Activated CD4-positive, alpha-beta T cell treated with anti-CD3 and anti-CD28 coated beads for 48 hours (primary cell): ENCODE measurements at regions not wholly inside any gene's neighbourhood (a gene's known extent, or its start where the extent isn't known, plus 50 kb on each side); places are given as distances from the start of the nearest gene placed in this dataset.
"Not testable (repeated sequence)": the region's sequence is repeated elsewhere in the genome, so short reads cannot be mapped to it uniquely, and the experiment has no call there.

Experiments
- DNase-seq: peaks from one replicate; pipeline ENCODE4 v3.0.0-alpha.2; 2020

DNA sequence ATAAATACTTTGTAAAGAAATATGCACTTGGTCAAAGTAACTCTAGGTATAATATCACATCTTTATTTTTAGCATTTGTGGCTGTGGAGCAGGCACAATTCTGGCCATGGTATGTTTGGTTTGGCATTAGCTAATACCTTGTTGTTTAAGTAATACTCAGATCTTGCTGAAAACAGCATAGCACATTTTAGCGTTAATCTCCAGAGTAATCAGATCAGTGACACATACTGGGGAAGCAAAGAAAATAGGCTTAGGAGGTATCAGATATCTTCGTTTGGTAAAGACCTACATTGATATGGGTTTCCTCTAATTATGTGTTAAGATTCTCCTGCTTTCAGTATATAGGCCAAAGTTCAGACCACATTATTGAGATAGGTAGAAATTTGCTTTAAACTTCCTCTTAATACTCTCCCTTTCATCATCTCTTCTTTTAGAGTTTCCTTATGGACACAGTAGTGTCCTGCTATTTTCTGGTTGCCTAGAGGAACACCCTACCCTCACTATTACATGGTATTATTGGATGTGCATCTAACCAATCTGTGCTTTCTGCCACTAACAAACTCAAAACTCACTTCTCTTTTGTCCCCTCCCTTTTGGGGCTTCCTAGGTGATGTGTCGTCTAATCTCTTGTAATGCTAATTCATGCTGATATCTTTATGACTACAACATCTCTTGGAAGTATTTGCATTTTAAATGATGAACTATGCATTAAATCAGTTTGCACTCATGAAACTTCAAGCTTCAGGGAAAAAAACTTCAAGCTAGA, 437.3 kb upstream of the ADAMTSL1 start:
- no peak for DNase-seq

DNA sequence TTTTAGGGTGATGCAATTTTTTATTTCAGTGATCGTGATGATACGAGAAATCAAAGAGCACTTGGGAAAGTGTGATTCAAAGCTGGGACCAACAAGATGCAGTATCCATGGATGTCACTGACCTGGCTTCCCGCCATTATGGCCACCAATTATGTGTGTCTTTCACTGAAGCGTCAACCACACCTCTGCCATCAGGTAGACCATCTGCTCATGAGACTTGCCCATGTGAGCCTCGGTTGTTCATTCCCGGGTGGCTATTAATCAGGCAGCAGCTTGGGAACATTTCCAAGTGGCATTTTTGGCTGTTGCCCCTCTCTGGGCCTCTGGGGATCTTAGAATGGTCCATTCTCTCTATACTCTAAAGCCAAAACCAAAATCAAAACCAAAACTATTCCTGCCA, 436.0 kb upstream of the ADAMTSL1 start:
- no peak for DNase-seq

DNA sequence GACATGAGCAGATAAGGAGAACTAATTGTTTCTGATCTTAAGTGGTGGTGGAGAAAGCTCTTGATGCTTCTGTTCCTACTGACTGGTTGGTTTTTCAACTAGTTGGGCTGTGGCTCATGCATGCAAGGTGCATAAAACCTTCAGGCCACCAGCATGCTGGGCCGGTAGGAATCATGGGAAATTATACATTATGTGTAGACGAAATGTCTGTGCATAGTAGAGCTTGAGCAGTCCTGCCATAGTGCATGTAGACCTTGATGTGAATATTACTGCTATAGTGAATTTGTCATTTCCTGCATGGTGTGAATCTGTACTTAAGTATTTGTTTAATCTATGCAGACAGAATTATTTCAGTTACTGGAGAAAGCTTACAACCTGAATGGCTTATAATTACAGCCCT, 433.6 kb upstream of the ADAMTSL1 start:
- DNase-seq, result no peak

DNA sequence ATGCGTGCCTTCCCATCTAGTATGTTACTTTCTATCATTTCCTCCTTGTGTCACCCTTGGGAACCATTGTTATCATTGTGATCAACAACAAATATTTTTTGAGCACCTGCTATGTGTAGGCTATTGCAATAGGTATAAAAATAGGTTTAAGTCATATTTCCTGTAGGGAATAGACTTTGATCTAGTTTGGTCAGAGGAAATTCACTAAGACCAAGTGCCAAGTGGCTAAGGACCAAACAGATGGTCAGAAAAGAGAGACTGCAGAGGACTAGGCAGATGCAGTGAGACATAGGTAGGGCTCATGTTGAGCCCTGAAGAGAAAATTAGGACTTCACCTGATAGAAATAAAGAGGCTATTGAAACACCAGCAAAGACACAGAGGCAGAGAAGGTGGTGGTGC, 430.0 kb upstream of the ADAMTSL1 start:
- no peak for DNase-seq

DNA sequence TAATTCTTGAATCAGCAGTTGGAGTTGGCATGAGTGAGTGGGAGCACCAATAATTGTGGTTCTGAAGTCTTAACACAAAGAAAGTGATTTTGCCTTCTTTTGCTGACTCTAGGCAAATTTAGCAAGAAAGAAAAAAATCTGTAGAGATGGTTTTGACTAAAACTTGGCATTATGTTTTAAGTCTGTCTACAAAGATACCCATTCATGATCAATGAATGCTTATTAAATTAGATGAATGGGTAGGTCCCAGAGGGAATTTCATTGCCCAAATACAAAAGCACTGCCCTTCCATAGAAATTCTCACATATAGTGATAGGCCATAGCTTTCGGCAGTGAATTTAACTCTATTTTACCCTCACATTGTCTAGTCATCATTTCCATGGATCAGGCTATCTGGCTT, 428.6 kb upstream of the ADAMTSL1 start:
- DNase-seq, result no peak

DNA sequence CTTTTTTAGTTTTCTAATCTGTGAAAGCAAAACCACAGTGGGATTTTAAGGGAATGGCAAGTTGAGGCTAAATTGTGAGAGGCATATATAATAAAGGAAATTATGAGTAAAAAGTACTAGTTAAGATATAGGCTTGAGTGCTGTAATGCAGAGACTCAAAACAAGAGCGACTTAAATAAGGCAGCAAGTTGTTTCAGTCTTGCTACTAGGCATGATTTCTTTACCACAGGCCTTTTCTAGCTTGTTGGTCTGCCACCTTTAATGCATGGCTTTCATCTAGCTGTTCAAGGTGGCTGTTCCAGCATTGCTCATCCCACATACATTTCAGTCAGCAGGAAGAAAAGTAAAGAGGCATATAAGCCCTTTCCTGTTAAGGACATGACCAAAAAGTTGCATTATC, 427.9 kb upstream of the ADAMTSL1 start:
- DNase-seq, result no peak

DNA sequence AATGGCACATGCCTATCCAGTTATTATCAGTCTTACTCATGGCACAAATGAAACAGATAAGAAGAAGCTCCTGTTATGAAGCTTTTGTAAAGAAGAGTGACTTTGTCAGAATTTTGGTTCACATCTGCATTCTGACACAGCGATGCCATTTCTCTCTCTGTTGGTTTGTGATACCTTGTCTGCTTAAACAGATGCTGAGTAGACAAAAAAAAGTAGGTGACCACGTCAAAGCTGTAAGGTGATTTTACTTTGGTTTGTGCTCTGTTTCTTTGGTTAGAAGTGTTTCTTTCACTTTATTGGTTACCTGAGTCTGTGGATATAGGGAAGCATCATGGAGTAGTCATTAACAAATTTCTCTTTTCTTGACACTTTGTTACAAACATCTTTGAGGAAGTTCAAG, 422.3 kb upstream of the ADAMTSL1 start:
- DNase-seq, result no peak

DNA sequence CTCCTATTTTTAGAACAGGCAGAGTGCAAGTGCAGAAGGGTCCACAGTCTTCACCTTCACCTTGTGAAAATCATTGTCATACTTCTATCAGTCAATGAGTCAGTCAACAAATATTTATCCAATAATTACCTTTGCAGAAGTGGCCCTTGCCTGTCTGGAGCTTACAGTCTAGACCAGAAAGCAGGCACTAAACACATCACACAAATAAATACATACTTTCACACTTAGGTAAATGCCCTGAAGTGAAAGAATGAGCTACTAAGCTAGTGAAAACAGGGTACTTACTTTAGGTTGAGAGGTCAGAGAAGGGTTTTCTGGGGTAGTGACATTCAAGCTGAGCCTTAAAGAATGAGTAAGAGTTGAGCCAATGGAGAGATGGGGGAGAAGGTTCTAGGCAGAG, 421.9 kb upstream of the ADAMTSL1 start:
- no peak for DNase-seq

DNA sequence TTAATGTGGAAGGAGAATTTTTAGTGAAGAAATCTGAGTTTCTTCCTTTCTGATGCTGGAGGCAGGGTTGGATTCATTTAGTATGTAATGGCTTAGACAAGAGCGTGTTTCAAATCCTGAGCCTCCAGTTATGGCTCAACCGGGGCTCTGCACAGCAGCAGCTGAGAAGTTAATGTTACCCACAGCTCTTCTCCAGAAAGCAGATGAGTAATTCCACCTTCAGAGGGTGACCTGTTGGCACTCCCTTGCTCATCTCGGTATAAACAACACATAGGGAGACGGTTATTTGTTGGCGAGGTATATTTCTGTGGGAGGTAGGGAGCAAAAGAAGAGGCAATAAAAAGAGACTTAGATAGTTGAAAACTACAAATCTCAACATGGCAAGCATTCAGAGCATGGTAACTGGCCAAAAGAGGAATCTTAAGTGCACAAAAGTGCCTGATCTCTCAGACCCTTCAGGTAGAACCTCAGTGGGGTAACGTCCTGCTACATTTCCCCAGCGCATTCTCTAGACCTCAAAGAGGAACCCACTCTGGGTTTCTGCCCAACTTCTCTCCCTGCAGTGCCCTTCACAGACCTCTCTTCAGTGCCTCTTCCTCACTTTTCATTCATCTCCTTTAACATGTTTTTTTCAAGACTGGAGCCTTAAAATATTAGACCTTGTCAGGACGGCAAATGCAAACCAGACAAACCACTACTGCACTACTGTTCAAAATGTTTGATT, 417.5 kb upstream of the ADAMTSL1 start:
- no peak for DNase-seq

DNA sequence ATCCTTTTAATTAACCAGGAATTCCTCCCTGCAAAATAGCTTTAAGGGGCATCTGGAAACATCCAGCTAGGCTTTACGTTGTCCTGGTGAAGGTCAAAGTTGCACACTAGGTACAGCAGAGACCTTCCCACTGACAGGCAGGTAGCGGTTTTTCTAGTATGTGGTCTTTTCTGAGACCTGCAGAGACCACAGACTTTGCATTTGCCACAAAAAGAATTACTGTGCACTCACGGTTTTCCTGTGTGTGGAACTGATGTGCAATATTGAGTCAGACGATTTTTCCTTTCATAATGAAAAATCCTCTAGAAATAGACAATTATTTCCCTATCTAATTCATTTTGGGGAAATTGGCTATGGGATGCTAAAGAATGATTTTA, 417.0 kb upstream of the ADAMTSL1 start:
- no peak for DNase-seq

DNA sequence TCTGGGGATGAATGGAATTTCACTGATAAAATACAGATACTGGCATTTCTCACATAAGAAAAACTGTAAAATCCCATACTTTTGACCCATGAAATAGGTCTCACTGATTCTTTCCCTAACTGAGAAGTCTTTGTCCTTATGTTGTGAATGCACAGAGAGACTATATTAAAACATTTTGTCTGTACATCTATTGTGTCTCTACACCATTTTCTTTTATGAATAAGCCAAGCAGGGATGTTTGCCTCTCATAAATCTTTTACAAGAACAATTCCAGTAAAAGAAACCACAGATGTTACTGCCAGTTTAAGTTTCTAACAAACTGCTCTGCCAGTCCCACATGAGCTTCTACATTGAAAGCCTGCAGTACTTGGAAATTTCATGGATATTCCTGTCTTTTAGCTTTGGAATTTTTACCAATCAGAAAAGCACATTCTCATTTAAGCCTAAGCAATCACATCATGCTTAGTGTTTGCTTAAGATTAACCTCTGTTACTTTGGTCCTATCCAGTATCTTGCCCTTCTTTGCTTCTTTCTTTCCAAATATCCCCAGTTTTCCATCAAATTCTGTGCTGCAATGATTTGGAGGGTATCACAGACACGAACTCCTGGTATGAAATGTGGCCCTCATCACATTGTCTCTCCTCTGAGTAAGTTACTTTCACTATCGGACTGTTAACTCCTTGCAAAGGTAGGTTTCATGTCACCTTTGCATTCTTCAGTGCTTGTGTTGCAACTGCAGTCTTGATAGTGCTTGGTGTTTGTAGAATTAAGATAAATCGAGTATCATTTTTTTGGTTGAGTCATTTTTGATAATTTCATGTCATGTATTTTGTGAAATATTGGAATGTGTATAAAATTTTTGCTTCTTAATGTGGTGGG, 415.1 kb upstream of the ADAMTSL1 start:
- DNase-seq, result no peak

DNA sequence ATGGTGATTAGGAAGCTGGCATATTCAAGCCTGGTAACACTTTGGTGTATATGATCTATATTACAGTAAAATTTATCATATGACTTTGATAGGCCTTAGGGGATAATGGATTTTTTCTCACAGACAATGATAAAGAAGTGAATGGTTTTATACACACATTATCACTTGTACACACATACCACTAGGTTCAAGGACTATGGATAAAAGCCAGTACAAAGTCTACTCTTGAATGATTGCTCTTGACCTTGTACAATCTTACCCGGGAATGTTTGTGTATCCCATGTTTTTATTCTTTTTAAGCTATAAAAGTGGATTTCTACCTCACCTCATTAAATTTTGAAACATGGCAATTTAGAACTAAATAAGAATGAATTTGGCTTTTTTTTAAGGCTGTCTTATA, 414.5 kb upstream of the ADAMTSL1 start:
- no peak for DNase-seq

DNA sequence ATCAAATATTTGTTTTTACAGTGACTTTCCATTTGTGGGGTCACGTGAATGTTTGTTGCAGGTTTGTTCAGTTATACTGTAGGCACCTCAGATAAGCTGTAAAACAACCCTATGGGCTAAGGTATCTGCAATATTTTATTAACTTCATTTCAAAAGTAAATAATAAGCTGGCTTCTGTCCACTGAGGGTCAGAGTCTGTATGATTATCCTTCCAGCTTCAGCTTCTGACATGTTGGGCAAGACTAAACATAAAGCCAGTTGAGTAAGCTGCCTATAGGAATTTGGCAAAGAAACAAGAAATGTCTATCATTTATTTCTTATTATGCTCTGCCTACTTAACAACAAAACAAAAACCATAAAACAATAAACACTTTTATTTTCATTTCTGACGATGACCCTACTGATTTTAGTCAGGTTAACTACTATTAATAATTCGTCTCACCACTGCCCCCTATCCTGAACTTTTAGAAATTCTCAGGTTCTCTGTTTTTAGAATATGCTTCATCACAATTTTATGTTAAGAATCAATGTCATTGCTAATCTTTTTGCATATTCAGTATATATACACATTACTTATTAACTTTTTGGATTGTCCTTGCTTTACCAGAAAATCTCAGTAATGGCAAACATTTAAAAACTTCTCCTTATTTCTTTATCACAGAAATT, 413.6 kb upstream of the ADAMTSL1 start:
- no peak for DNase-seq

DNA sequence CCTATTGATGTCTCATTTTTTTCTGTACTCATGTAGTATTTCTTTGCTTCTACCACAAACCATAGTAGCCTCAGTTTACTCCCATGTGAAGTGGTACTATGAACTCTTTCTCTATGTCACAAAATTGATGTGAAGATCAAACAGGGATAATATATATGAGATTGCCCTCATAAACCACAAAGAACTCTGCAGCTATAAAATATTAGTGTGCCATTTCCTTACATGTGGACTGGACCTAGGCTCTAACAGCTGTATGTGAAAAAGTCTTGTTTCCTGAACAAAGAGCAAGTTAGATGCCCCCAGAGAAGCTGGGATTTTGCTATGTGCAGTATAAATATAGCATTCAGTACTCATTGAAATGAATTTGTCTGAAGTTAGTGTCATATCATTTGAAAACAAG, 412.6 kb upstream of the ADAMTSL1 start:
- DNase-seq, result no peak

DNA sequence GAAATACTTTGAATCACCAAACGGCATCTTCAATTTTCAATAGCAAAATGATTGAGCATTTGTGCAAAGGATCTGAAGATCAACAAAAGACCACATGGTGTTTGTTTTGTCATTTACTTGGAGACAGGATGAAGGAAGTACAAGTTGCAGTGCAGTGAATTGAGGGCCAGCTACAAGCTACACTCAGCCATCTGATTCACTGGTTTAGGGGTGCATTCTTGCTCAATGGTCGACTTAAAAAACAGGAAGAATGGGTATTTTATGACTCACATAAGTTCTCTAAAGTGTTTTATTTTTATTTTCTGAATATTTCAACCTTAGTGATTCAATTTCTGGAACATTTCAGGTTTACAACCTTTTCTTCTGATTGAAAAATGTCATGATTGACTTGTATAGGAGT, 412.1 kb upstream of the ADAMTSL1 start:
- no peak for DNase-seq

DNA sequence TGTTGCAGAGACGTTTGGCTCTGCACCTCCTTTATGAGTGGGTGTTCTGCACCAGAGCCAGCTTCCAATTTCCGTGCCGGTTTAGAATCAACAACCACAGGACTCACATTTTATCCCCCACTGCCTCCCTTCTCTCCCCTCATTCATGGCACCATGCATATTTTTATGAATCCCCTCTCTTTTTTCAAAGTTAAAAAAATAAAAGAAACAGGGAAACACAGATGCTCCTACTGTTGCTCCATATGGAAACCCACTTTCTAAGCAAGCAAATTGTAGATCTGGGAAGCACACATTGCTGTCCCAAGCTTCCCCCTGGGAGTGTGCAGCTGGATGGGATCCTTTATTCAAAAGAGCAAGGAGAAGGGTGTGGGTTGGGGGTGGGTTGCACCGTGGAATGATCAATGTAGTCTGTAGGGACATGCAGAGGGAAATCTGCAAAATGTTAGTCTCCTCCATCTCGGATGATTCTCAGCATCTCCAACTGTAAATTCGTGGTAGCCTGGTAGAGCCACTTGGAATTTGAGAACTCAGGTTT, 410.0 kb upstream of the ADAMTSL1 start:
- no peak for DNase-seq

DNA sequence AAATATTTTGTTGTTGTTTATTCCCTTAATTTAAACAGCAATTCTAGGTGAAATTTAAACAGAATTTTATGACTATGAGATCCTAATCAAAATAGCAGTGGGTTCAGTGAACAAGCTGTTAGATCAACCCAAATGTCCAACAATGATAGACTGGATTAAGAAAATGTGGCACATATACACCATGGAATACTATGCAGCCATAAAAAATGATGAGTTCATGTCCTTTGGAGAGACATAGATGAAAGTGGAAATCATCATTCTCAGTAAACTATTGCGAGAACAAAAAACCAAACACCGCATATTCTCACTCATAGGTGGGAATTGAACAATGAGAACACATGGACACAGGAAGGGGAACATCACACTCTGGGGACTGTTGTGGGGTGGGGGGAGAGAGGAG, 407.3 kb upstream of the ADAMTSL1 start:
- DNase-seq, result not testable (repeated sequence)

DNA sequence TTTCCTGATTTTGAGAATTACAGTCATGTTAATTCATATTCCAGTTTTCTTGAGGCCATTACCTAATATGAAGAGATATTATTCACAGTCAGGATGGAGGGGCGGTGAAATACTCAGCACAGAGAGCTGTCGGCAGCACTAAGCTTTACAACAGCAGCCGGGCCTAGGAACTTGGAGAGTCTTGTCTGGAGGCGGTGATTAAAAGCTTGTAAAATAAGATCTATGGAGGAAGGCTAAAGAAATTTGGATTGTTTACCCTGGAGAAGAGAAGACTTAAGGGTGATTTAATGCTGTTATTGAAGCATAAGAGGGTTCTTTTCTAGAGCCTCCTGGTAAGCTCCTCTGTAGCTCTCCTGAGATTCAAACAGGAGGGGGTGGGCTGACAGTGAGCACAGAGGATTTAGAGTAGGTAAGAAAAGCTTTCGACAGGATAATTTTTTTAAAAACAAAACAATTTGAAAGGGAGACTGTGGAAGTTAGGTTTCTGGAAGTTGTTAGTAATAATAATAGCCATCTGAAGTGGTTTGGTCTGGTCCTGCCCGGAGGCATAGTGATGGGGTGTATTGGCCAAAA, 406.3 kb upstream of the ADAMTSL1 start:
- DNase-seq, result no peak

DNA sequence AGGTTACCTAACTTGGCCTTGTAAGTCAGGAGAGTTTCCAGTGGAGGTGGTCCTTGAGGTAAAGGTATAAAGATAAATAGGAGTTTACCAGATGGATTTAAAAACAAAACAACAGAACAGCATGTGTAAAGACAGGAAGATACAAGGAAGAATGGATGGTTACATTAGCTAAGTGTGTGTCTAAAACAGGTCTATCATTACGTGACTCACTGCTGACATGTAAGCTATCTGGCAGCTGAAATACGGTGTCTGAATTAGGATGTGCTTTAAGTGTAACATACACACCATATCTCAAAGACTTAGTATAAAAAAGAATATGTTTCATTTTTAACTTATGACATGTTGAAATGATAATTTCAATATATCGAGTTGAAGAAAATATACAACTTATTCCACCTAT, 405.1 kb upstream of the ADAMTSL1 start:
- no peak for DNase-seq

DNA sequence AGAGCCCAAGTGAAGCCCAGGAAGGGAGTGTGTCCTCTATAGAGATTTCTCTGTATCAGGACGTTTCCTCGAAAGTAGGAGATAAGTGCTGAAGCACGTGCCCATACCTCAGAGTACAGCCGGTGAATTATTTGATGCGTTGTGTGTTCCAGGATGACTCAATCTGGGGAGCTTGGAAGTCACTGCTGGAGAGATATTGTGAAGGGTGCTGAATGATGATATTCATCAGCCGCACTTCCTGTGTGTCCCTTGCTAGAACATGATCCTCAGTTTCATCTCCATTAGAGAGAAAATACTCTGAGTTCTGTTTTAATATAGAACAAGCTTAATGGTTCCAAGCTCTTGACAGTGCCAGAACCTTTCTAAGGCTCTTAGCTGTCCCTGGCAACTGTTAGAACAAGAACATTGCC, 402.3 kb upstream of the ADAMTSL1 start:
- no peak for DNase-seq

DNA sequence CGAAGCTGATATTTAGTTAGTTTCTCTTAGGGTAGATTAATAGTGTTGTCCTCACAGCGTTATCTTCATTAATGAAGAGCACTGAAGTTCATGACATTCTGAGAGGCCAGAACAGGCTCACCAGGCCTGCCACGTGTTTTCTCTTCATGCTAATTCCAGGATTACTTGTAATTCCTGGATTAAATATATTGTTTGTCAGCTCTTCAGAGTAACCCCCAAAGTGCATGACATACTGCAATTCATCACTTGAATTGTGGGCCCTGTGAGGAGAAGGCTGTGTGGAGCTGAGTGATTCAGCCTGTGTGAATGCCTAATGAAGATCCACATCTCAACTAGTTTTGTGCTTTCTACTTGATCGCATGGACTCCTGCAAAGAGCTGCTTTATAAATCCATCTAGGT, 401.0 kb upstream of the ADAMTSL1 start:
- no peak for DNase-seq

DNA sequence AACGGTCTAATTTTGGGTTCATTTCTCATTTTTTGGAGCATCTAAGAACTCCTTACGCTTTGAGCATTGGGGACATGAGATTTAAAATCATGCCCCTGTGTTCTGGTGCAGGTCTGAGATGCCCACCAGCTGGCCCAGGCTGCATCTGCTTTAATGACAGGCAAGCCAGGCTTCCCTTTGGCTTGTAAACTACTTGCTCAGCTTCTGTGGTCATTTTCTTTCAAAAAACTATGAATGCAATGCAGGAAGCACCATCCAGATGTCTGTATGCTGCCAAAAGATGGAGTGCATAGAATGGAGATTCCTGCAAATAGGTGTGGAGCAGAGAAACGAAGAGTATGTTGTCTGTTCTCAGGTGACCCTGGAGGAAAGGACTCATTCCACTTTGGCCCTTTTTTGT, 399.9 kb upstream of the ADAMTSL1 start:
- DNase-seq, result no peak
